Psoas muscle (tissue), 7 donors: ENCODE measurements at regions not wholly inside any gene's neighbourhood (a gene's known extent, or its start where the extent isn't known, plus 50 kb on each side); places are given as distances from the start of the nearest gene placed in this dataset.

Experiments
- ATAC-seq, 4 donors: fragments of 200-7000 bp; cut with Tn5 transposase; one replicate each; pipeline ENCODE4 v1.9.1; 2020; ENCODE audit warnings: moderate library complexity in 3 of 4, mild to moderate bottlenecking in 2 of 4
- DNase-seq, 2 donors: peaks; one replicate each; pipeline ENCODE4 v3.0.0-alpha.2; 2020
- H3K27ac ChIP-seq: fragments of 200-600 bp; one replicate; pipeline ENCODE4 v1.8.0; 2022
- H3K27me3 ChIP-seq, 3 donors: fragments of 200-600 bp in 1 of 3; one replicate each; pipeline versions ENCODE4 v1.6.1 to v1.8.0; 2013 to 2022; ENCODE audit warnings: low read length in 2 of 3, mild to moderate bottlenecking in 2 of 3, moderate library complexity in 1 of 3; ENCODE audit not compliant: insufficient read depth in 3 of 3
- H3K36me3 ChIP-seq, 2 donors: fragments of 200-600 bp in 1 of 2; one replicate each; pipeline versions ENCODE4 v1.6.1 to v1.8.0; 2013 to 2022; ENCODE audit warnings: low read depth in 1 of 2, mild to moderate bottlenecking in 1 of 2, moderate library complexity in 1 of 2; ENCODE audit not compliant: insufficient read depth in 1 of 2
- H3K4me1 ChIP-seq: fragments of 200-600 bp; one replicate; pipeline ENCODE4 v1.8.0; 2022
- H3K4me3 ChIP-seq: fragments of 200-600 bp; one replicate; pipeline ENCODE4 v1.8.0; 2022; ENCODE audit warnings: mild to moderate bottlenecking
- H3K9me3 ChIP-seq: fragments of 200-600 bp; one replicate; pipeline ENCODE4 v1.8.0; 2022
- WGBS, 3 donors: extraction: QIAGEN DNeasy Blood & Tissue Kit; methylation state at CpG; one replicate each; pipeline versions ENCODE4 v1.1.6 to v1.1.7; 2013; 5-methylcytosine and 5-hydroxymethylcytosine counted together
- intact Hi-C, 2 donors: fragments of 100-400 bp; cut with DNase I; formaldehyde crosslinking; loops; one replicate each; pipeline versions ENCODE4 v1.11.0 to v1.14.2; 2022
- TF ChIP-seq, protein P1 (sequence below): fragments of 200-600 bp; IDR thresholded peaks from one replicate; pipeline ENCODE4 v1.8.0; 2022; ENCODE audit warnings: antibody characterized with exemption
- donor health status: healthy with polysubstance abuse.
- donor health status: DM: no; HTN: no; CAD: no; lungs with moderate emphysema.
- donor health status: Bipolar disorder and iron deficiency.
- donor health status: healthy.
- donor health status: DM: yes; HTN: yes; CAD: no.
- donor health status: DM: no; HTN: no; CAD: no.
- donor health status: DM: yes; HTN: yes; CAD: no.

DNA sequence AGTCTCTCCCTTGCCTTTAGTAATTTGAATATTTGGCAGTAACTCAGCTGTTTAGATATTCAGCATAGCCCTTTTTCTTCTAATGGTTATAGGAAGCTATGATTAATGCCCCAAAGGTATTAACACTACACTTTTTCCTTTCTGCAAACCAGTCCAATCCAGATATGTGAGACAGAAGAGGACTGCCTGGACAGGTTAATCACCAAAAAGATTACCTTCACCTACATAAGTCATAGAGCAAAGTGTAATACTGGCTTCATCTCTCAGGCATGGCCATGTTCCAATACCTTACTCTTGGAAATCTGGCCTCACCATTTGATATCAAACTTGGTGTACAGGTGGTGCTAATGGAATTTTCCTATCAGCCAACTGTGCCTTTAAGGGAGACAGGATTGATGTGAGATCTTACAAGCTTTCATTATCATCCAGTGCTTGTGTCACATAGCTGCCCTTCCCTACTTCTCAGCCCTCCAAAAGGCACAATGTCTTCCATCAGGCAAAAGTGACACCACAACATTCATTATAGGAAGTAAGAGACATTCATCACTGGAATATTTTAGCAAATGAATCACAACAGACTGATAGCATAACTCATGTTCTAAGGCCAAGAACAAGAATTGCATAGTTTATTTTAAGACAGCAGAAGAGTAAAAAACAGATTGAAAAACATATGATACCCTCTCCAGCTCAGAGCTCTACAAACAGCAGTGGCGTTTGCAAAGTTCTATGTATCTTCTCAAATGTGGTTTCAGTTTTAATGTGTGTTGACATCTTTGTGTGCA lies 91.2 kb upstream of the PAM start:
- Histone ChIP-seq H3K27me3 (no peaks in the 10 kb centered on the region), H3K4me1 (no peaks in the 10 kb centered on the region), H3K27ac (no peak overlapping the region), H3K9me3 (no peaks in the 10 kb centered on the region), H3K4me3 (no peak overlapping the region), H3K36me3 (no peaks in the 10 kb centered on the region)
- WGBS, 3 donors = 33 to 60% (median 59%) methylated on average over 1 of the region's 1 CpG
- no peak for DNase-seq
- no peak for ATAC-seq
- TF ChIP-seq, protein P1, sequence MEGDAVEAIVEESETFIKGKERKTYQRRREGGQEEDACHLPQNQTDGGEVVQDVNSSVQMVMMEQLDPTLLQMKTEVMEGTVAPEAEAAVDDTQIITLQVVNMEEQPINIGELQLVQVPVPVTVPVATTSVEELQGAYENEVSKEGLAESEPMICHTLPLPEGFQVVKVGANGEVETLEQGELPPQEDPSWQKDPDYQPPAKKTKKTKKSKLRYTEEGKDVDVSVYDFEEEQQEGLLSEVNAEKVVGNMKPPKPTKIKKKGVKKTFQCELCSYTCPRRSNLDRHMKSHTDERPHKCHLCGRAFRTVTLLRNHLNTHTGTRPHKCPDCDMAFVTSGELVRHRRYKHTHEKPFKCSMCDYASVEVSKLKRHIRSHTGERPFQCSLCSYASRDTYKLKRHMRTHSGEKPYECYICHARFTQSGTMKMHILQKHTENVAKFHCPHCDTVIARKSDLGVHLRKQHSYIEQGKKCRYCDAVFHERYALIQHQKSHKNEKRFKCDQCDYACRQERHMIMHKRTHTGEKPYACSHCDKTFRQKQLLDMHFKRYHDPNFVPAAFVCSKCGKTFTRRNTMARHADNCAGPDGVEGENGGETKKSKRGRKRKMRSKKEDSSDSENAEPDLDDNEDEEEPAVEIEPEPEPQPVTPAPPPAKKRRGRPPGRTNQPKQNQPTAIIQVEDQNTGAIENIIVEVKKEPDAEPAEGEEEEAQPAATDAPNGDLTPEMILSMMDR = no peak
- intact Hi-C loops = no loop called here

DNA sequence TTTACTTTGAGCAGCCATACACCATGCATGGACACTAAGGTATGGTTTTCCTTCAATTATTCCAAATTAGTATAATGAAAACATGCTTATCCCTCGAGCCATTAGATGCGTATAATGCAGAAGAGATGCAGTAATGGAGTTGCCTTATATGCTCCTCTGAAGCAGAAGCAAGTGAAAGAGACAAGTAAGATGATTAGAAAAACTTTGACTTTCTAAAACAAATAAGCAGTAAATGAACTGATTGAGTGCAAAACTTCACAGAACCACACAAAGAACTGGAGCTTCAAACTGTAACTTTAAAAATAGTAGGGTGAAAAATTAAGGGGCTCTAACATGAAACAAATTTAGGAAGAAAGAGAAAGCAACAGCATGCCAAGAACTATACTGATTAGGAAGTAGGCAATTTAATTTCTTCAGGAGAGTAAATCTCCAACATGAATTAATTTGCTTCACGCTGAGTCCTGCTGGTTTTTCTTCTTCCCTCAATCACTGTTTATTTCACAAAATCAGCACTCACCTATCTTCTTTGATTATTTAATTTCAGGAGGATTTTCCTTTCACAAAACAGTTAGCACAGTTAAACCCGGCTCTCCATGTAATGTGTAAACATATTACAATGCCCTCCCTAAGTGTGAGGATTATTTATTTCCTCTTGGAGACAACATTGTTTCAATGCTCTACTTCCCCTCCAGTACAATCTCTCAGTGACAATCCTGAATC lies 90.3 kb upstream of the PAM start:
- ATAC-seq (no peak), DNase-seq (no peak)
- 54 to 64% (median 57%) methylated on average over 4 of the region's 4 CpGs for WGBS, 3 donors
- Histone ChIP-seq H3K27ac (no peak overlapping the region), H3K4me1 (no peaks in the 10 kb centered on the region), H3K9me3 (no peaks in the 10 kb centered on the region), H3K4me3 (no peak overlapping the region), H3K27me3 (no peaks in the 10 kb centered on the region), H3K36me3 (no peaks in the 10 kb centered on the region)
- TF ChIP-seq, protein P1 = no peak
- intact Hi-C loops = no loop called here

DNA sequence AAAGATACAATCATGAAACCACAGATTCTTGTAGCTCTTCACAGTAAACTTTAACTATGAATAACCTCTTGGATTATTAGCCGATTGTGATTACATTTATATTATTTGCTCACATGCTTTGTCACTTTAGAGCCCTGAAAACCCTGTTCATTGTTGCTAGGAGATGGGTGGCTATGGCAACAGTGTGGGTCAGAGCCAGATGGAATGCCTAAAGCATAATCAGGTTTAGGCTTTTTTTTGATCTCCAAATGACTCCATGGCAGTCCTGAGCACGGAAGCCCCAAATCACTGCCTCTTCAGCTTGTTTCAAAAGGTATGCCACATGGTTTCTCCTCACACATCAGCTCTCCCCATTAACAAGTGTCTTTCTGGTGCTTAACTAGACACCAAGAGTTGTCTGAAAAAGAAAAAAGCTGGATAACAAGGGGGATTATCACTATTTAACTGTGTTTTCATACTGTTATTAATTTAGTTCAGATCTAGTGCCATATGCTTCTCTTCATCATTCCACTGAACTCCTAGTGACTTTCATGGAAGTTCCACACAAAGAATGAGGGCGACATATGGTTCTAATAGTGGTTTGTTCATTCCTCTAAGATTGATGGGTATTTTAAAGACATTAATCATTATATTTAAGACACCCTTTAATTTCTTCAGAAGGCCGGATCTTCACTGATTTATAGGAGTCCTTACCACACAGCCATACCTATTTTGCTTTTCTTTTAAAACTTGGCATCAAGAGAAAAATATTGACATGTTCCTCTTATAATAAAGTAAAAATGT lies 88.8 kb upstream of the PAM start:
- H3K36me3 ChIP-seq = no peaks in the 10 kb centered on the region
- no peaks in the 10 kb centered on the region for H3K4me1 ChIP-seq
- 72 to 73% (median 73%) methylated on average over 4 of the region's 4 CpGs for whole genome bisulfite sequencing, 3 donors
- no peaks in the 10 kb centered on the region for H3K9me3 ChIP-seq
- no peak overlapping the region for H3K4me3 ChIP-seq
- intact Hi-C loops = no loop called here
- H3K27ac ChIP-seq = no peak overlapping the region
- H3K27me3 ChIP-seq = peaks cover 0 to 2% (median 0%) of the 10 kb centered on the region in 3 donors
- TF ChIP-seq, protein P1 = no peak
- DNase-seq (no peak), ATAC-seq (no peak)

DNA sequence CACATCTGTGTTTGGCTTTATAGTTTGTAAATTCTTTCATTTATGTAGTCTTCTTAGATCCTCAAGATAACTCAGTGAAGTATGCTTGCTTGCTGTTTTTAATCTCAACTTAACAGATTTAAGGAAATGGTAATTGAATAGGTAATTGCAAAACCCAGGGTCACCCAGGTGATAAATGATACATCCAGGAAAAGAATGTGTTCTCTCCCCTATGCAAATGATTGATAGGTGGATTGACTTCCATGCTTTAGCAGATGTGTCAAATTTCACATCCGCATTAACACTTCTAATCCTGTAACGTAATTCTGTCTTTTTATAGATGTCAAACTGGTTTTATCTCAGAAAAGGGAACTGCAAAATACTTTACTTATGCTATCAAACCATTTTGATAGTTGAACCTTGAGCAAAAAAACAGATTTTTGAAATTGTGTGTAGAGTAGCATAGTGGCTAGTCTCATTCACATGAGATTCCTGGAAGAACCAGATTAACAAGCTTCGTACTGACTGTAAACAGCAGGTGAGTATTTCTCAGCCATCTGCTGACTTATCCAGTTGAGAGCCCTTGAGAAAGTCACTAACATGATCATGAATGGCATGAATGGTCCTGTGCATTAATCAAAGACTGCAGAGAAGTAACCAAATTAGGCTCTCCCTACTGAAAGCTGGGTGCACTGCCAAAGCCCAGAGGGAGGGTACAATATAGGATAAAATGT lies 86.7 kb upstream of the PAM start:
- Histone ChIP-seq H3K4me3 (no peak overlapping the region), H3K27ac (no peak overlapping the region), H3K4me1 (no peaks in the 10 kb centered on the region), H3K36me3 (no peaks in the 10 kb centered on the region), H3K9me3 (no peaks in the 10 kb centered on the region), H3K27me3 (peaks cover 0 to 2% (median 0%) of the 10 kb centered on the region in 3 donors)
- intact Hi-C loops = no loop called here
- ATAC-seq = no peak
- TF ChIP-seq, protein P1 = no peak
- 40 to 43% (median 40%) methylated on average over 3 of the region's 3 CpGs for WGBS, 3 donors
- DNase-seq = no peak
